HG02973 (cell line): ENCODE measurements at regions not wholly inside any gene's neighbourhood (a gene's known extent, or its start where the extent isn't known, plus 50 kb on each side); places are given as distances from the start of the nearest gene placed in this dataset.
"Not testable (repeated sequence)": the region's sequence is repeated elsewhere in the genome, so short reads cannot be mapped to it uniquely, and the experiment has no call there.

Source experiments
- ATAC-seq: cut with Tn5 transposase; IDR thresholded peaks from one replicate; pipeline ENCODE4 v1.9.1; 2021; ENCODE audit warnings: moderate library complexity; ENCODE audit not compliant: unreplicated experiment

- not testable (repeated sequence) for ATAC-seq
Measured at GRCh38 chrX:115840729-115841409, 279.9 kb downstream of the PLS3 start.

- ATAC-seq = not testable (repeated sequence)
Measured at GRCh38 chrX:115850986-115851385, 290.0 kb downstream of the PLS3 start.

GRCh38 chrX:115853260-115853659 lies 292.3 kb downstream of the PLS3 start:
- ATAC-seq = not testable (repeated sequence)

GRCh38 chrX:115881170-115881569 lies 289.4 kb upstream of the AGTR2 start:
- not testable (repeated sequence) for ATAC-seq

GRCh38 chrX:115884121-115884520 lies 286.4 kb upstream of the AGTR2 start:
- not testable (repeated sequence) for ATAC-seq

- not testable (repeated sequence) for ATAC-seq
Measured at GRCh38 chrX:115888041-115888440, 282.5 kb upstream of the AGTR2 start.

- not testable (repeated sequence) for ATAC-seq
Measured at GRCh38 chrX:115888519-115888918, 282.0 kb upstream of the AGTR2 start.

GRCh38 chrX:115889121-115889890 lies 281.2 kb upstream of the AGTR2 start:
- ATAC-seq = no peak

- ATAC-seq = no peak
Measured at GRCh38 chrX:115892056-115892708, 278.4 kb upstream of the AGTR2 start.

- ATAC-seq = peak; percentile 53
Measured at GRCh38 chrX:115892787-115893671, 277.5 kb upstream of the AGTR2 start.

- no peak for ATAC-seq
Measured at GRCh38 chrX:115894087-115894486, 276.5 kb upstream of the AGTR2 start.

- no peak for ATAC-seq
Measured at GRCh38 chrX:115895678-115896329, 274.7 kb upstream of the AGTR2 start.

- no peak for ATAC-seq
Measured at GRCh38 chrX:115896362-115896761, 274.2 kb upstream of the AGTR2 start.

GRCh38 chrX:115897956-115898355 lies 272.6 kb upstream of the AGTR2 start:
- ATAC-seq = no peak

GRCh38 chrX:115898382-115899001 lies 272.1 kb upstream of the AGTR2 start:
- ATAC-seq = no peak

GRCh38 chrX:115900425-115900824 lies 270.1 kb upstream of the AGTR2 start:
- ATAC-seq = no peak

GRCh38 chrX:115901241-115901640 lies 269.3 kb upstream of the AGTR2 start:
- no peak for ATAC-seq

GRCh38 chrX:115902995-115903394 lies 267.5 kb upstream of the AGTR2 start:
- ATAC-seq = no peak

- no peak for ATAC-seq
Measured at GRCh38 chrX:115906276-115906675, 264.3 kb upstream of the AGTR2 start.

GRCh38 chrX:115906881-115907280 lies 263.7 kb upstream of the AGTR2 start:
- no peak for ATAC-seq
